GM10266 (cell line): ENCODE measurements at regions not wholly inside any gene's neighbourhood (a gene's known extent, or its start where the extent isn't known, plus 50 kb on each side); places are given as distances from the start of the nearest gene placed in this dataset.

Source experiments
- DNase-seq: peaks from one replicate; pipeline ENCODE4 v3.0.0; 2012; ENCODE audit errors: extremely low spot score
- CTCF ChIP-seq: IDR thresholded peaks from 2 replicates; pipeline ENCODE4 v1.5.1; 2012; ENCODE audit warnings: mild to moderate bottlenecking, low read depth; ENCODE audit not compliant: control insufficient read depth, insufficient read depth; ENCODE audit errors: missing control alignments

- no peak for TF ChIP-seq CTCF
- DNase-seq = no peak
These were observed 550.1 kb upstream of the PSMD7 start for GRCh38 chr16:73746554-73746953.

- DNase-seq = no peak
- TF ChIP-seq CTCF = no peak
These were observed 552.7 kb upstream of the PSMD7 start for GRCh38 chr16:73743665-73744496.

GRCh38 chr16:73739049-73739769, 557.4 kb upstream of the PSMD7 start:
- no peak for DNase-seq
- no peak for TF ChIP-seq CTCF

GRCh38 chr16:73738266-73738665, 558.3 kb upstream of the PSMD7 start:
- DNase-seq = no peak
- no peak for TF ChIP-seq CTCF

- DNase-seq = no peak
- TF ChIP-seq CTCF = no peak
These were observed 559.0 kb upstream of the PSMD7 start for GRCh38 chr16:73737637-73738036.

- DNase-seq = no peak
- no peak for TF ChIP-seq CTCF
These were observed 560.7 kb upstream of the PSMD7 start for GRCh38 chr16:73735954-73736353.

GRCh38 chr16:73735018-73735417, 561.6 kb upstream of the PSMD7 start:
- DNase-seq = no peak
- no peak for TF ChIP-seq CTCF
